ENCODE measurements at regions not wholly inside any gene's neighbourhood (a gene's known extent, or its start where the extent isn't known, plus 50 kb on each side); places are given as distances from the start of the nearest gene placed in this dataset.

DNA sequence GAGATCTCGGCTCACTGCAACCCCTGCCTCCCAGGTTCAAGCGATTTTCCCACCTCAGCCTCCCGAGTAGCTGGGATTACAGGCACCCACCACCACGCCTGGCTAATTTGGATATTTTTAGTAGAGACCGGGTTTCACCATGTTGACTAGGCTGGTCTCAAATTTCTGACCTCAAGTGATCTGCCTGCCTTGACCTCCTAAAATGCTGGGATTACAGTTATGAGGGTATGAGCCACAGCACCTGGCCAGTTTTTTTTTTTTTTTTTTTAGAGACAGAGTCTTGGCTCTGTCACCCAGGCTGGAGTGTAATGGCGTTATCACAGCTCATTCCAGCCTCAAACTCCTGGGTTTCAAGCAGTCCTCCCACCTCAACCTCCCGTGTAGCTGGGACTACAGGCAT lies 54.9 kb upstream of the PRR5 start:
- Histone ChIP-seq H3F3A (ENCODE audit: control insufficient read depth, insufficient read depth) (no peaks in the 10 kb centered on the region), H3K9me2 (replicated peaks; ENCODE audit: control insufficient read depth, low read length) (no peaks in the 10 kb centered on the region), H3K27me3 (ENCODE audit: control insufficient read depth, low read length) (no peaks in the 10 kb centered on the region), H3K4me1 (ENCODE audit: control insufficient read depth, low read length) (no peaks in the 10 kb centered on the region), H3K36me3 (ENCODE audit: control insufficient read depth, low read length) (no peaks in the 10 kb centered on the region), H3K9me3 (ENCODE audit: control insufficient read depth, insufficient read depth, low read length) (no peaks in the 10 kb centered on the region), H3K79me2 (ENCODE audit: control insufficient read depth, low read length) (no peaks in the 10 kb centered on the region), H3K4me3 (ENCODE audit: low read length) (no peak overlapping the region), H3K4me2 (ENCODE audit: low read length) (no peak overlapping the region), H3K27ac (ENCODE audit: low read depth, low read length) (no peak overlapping the region), H4K20me1 (ENCODE audit: control insufficient read depth, insufficient read depth, low read depth, low read length) (no peaks in the 10 kb centered on the region)
- TF ChIP-seq, protein P1, sequence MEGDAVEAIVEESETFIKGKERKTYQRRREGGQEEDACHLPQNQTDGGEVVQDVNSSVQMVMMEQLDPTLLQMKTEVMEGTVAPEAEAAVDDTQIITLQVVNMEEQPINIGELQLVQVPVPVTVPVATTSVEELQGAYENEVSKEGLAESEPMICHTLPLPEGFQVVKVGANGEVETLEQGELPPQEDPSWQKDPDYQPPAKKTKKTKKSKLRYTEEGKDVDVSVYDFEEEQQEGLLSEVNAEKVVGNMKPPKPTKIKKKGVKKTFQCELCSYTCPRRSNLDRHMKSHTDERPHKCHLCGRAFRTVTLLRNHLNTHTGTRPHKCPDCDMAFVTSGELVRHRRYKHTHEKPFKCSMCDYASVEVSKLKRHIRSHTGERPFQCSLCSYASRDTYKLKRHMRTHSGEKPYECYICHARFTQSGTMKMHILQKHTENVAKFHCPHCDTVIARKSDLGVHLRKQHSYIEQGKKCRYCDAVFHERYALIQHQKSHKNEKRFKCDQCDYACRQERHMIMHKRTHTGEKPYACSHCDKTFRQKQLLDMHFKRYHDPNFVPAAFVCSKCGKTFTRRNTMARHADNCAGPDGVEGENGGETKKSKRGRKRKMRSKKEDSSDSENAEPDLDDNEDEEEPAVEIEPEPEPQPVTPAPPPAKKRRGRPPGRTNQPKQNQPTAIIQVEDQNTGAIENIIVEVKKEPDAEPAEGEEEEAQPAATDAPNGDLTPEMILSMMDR (IDR thresholded peaks at IDR 0.05; ENCODE audit: low read depth, low read length, poor library complexity, severe bottlenecking) = no peak
- no peak for TF ChIP-seq EZH2phosphoT487 (IDR thresholded peaks at IDR 0.05; ENCODE audit: borderline replicate concordance, low read length)

DNA sequence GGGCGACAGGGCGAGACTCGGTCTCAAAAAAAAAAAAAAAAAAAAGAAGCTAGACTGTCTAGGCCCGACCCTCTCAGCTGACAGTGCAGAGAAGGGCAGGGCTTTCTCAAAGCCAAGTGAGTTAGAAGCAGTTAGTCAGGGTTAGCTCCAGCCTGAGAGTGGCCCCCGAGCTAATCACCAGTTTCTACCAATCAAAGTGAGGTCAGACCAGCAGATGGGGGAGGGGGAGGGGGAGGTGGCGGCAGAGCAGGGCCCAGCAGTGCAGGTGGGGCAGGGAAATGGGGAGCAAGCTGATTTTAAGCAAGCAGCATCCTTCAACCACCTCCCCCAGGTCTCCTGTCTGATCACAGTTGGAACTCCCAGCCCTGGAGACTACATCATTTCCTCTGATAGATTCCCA lies 55.3 kb upstream of the PRR5 start:
- no peaks in the 10 kb centered on the region for H3K9me3 ChIP-seq (ENCODE audit: control insufficient read depth, insufficient read depth, low read length)
- no peak overlapping the region for H3K4me2 ChIP-seq (ENCODE audit: low read length)
- H3K4me3 ChIP-seq (ENCODE audit: low read length) = no peak overlapping the region
- no peak for TF ChIP-seq EZH2phosphoT487 (IDR thresholded peaks at IDR 0.05; ENCODE audit: borderline replicate concordance, low read length)
- TF ChIP-seq, protein P1 (IDR thresholded peaks at IDR 0.05; ENCODE audit: low read depth, low read length, poor library complexity, severe bottlenecking) = no peak
- H3K27me3 ChIP-seq (ENCODE audit: control insufficient read depth, low read length) = no peaks in the 10 kb centered on the region
- H3F3A ChIP-seq (ENCODE audit: control insufficient read depth, insufficient read depth) = no peaks in the 10 kb centered on the region
- no peaks in the 10 kb centered on the region for H4K20me1 ChIP-seq (ENCODE audit: control insufficient read depth, insufficient read depth, low read depth, low read length)
- no peaks in the 10 kb centered on the region for H3K9me2 ChIP-seq (replicated peaks; ENCODE audit: control insufficient read depth, low read length)
- no peaks in the 10 kb centered on the region for H3K36me3 ChIP-seq (ENCODE audit: control insufficient read depth, low read length)
- H3K27ac ChIP-seq (ENCODE audit: low read depth, low read length) = no peak overlapping the region
- no peaks in the 10 kb centered on the region for H3K79me2 ChIP-seq (ENCODE audit: control insufficient read depth, low read length)
- H3K4me1 ChIP-seq (ENCODE audit: control insufficient read depth, low read length) = no peaks in the 10 kb centered on the region

DNA sequence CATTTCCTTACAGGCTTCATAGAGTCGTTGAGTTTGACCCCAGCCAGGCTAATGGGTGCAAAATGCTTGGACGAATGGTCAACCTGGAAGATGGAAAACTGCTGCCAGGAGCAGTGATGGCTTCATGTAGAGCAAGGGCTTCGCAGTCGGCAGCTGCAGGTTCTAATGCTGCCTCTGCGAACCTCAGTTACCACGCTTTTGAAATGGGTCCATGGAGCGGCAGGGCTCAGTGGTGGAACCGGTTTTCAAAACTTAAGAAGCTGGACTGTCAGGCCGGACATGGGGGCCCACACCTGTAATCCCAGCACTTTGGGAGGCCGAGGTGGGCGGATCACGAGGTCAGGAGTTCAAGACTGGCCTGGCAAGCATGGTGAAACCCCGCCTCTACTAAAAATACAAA lies 55.9 kb upstream of the PRR5 start:
- Histone ChIP-seq H3K27ac (ENCODE audit: low read depth, low read length) (no peak overlapping the region), H3K9me3 (ENCODE audit: control insufficient read depth, insufficient read depth, low read length) (no peaks in the 10 kb centered on the region), H3K4me3 (ENCODE audit: low read length) (no peak overlapping the region), H3K9me2 (replicated peaks; ENCODE audit: control insufficient read depth, low read length) (no peaks in the 10 kb centered on the region), H3F3A (ENCODE audit: control insufficient read depth, insufficient read depth) (no peaks in the 10 kb centered on the region), H3K27me3 (ENCODE audit: control insufficient read depth, low read length) (no peaks in the 10 kb centered on the region), H3K36me3 (ENCODE audit: control insufficient read depth, low read length) (no peaks in the 10 kb centered on the region), H3K4me2 (ENCODE audit: low read length) (no peak overlapping the region), H3K4me1 (ENCODE audit: control insufficient read depth, low read length) (no peaks in the 10 kb centered on the region), H3K79me2 (ENCODE audit: control insufficient read depth, low read length) (no peaks in the 10 kb centered on the region), H4K20me1 (ENCODE audit: control insufficient read depth, insufficient read depth, low read depth, low read length) (no peaks in the 10 kb centered on the region)
- TF ChIP-seq, protein P1 (IDR thresholded peaks at IDR 0.05; ENCODE audit: low read depth, low read length, poor library complexity, severe bottlenecking) = no peak
- no peak for TF ChIP-seq EZH2phosphoT487 (IDR thresholded peaks at IDR 0.05; ENCODE audit: borderline replicate concordance, low read length)

DNA sequence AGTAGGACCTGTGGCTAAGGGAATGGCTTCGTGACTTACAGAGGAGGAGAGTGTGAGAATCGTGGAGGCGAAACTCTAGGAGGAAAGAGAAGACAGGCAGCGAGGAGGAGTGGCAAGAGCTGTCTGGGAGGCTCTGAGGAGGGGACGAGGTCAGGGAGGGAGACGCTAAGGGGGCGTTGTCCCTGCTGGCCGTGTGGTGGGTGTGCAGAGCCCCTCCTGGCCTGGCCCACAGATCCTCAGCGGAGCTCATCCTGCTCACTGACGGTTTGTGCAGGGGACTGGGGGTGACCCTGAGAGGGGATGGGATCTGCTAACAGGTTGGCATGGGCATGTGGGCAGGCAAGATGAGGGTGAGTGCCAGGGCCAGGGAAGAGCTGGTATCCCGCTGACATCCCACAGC lies 56.5 kb upstream of the PRR5 start:
- no peaks in the 10 kb centered on the region for H4K20me1 ChIP-seq (ENCODE audit: control insufficient read depth, insufficient read depth, low read depth, low read length)
- TF ChIP-seq, protein P1 (IDR thresholded peaks at IDR 0.05; ENCODE audit: low read depth, low read length, poor library complexity, severe bottlenecking) = no peak
- TF ChIP-seq EZH2phosphoT487 (IDR thresholded peaks at IDR 0.05; ENCODE audit: borderline replicate concordance, low read length) = no peak
- H3K27me3 ChIP-seq (ENCODE audit: control insufficient read depth, low read length) = no peaks in the 10 kb centered on the region
- no peak overlapping the region for H3K27ac ChIP-seq (ENCODE audit: low read depth, low read length)
- H3F3A ChIP-seq (ENCODE audit: control insufficient read depth, insufficient read depth) = no peaks in the 10 kb centered on the region
- H3K79me2 ChIP-seq (ENCODE audit: control insufficient read depth, low read length) = no peaks in the 10 kb centered on the region
- H3K4me3 ChIP-seq (ENCODE audit: low read length) = no peak overlapping the region
- H3K4me1 ChIP-seq (ENCODE audit: control insufficient read depth, low read length) = no peaks in the 10 kb centered on the region
- no peaks in the 10 kb centered on the region for H3K36me3 ChIP-seq (ENCODE audit: control insufficient read depth, low read length)
- no peaks in the 10 kb centered on the region for H3K9me2 ChIP-seq (replicated peaks; ENCODE audit: control insufficient read depth, low read length)
- no peak overlapping the region for H3K4me2 ChIP-seq (ENCODE audit: low read length)
- H3K9me3 ChIP-seq (ENCODE audit: control insufficient read depth, insufficient read depth, low read length) = no peaks in the 10 kb centered on the region

All from DOHH2 (cell line).